ENCODE measurements at regions not wholly inside any gene's neighbourhood (a gene's known extent, or its start where the extent isn't known, plus 50 kb on each side); places are given as distances from the start of the nearest gene placed in this dataset.
"Not testable (repeated sequence)": the region's sequence is repeated elsewhere in the genome, so short reads cannot be mapped to it uniquely, and the experiment has no call there.

DNA sequence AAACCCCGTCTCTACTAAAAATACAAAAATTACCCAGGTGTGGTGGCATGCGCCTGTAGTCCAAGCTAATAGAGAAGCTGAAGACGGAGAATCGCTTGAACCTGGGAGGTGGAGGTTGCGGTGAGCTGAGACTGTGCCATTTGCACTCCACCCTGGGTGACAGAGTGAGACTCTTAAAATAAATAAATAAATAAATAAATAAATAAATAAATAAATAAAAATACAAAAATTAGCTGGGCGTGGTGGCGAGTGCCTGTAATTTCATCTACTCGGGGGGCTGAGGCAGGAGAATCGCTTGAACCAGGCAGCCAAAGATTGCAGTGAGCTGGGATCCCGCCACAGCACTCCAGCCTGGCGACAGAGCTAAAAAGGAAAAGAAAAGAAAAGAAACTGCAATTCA is 239.8 kb downstream of the ALG10 start:
- TF ChIP-seq EZH2 (IDR thresholded peaks at IDR 0.05); POLR2AphosphoS5 (IDR thresholded peaks at IDR 0.05; ENCODE audit: borderline replicate concordance, low read depth, low read length): not testable (repeated sequence)
